HG02623 (cell line): ENCODE measurements at regions not wholly inside any gene's neighbourhood (a gene's known extent, or its start where the extent isn't known, plus 50 kb on each side); places are given as distances from the start of the nearest gene placed in this dataset.

Experiments
- ATAC-seq: cut with Tn5 transposase; IDR thresholded peaks from one replicate; pipeline ENCODE4 v1.9.1; 2021; ENCODE audit warnings: moderate library complexity; ENCODE audit not compliant: unreplicated experiment

DNA sequence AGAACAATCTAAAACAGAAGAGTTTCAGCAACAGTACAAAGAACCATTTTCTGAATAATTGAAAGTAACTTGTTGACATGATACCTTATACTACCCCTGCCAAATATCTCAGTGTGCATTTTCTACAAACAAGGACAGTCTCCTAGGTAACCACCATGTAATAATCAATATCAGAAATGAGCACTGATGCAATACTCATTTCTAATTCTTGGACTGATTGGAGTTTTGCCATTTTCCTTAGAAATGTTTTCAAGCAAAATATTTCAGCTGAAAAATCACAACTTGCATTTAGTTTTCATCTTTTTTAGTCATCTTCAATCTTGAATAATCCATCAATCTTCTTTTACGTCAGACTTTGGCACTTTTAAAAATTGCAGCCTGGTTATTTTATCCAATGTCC lies 420.2 kb downstream of the CDC14C start:
- ATAC-seq, result no peak

DNA sequence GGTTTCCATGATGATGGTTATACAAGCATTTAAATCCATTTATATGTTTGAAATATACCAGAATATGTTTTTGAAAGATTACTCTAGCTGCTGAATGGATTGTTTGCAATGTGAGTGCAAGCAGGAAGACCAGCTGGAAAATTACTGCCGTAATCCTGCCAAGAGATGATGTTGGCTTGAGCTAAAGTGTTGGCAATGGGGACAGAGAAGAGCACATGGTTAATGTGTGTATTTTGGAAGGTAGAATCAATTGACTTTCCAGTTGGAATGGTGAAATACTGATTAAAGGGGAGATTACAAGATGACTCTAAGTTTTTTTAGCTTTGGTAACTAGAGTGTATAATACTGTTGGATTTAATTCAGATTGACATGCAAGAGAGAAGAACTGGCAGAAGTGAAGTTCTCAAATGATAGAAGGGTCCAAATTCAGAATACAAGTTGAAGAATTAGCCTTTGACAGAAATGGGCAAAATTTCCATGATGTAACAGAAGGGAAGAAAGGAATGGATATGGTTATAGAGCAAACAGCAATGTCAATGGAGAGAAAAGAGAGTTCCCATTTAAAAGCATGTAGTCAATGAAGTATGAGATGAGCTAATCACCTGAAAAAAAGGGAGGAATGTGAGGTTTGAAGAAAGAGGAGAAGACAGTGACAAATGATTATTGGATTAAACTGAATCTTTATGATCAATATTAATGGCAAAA lies 422.0 kb downstream of the CDC14C start:
- no peak for ATAC-seq

DNA sequence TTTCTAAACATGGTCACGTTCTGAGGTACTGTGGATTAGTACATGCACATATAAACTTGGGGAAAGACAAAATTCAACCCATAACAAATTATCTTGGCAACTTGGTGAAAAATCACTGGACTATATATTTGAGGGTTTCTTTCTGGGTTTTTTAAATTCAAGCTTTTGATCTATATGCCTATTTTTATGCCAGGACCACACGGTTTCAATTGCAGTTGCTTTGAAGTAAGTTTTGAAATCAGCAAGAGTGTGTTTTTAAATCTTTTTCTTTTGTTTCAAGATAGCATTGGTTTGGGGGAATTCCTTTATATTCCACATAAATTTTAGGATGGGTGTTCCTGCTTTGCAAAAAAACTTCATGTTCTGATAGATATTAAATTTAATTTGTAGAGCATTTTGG lies 406.4 kb upstream of the VWC2 start:
- ATAC-seq, result no peak

DNA sequence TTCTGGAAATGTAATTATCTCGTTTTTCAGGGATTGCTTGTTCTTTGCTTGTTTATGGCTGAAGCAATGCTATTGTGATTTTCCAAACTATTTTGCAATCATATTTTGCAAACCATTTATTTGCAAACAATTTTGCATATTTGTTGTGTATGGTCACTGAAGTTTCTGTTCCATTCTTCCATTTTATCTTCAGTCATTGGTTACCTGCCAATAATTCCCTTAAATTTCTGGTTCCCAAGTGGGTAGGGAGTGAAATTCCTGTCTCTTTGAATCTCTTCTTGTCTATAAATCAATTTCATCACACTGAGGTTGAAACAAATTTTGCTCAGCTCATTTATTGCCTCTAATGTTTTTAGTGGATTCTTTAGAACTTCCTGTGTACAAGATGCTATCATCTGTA lies 401.7 kb upstream of the VWC2 start:
- ATAC-seq, result no peak

DNA sequence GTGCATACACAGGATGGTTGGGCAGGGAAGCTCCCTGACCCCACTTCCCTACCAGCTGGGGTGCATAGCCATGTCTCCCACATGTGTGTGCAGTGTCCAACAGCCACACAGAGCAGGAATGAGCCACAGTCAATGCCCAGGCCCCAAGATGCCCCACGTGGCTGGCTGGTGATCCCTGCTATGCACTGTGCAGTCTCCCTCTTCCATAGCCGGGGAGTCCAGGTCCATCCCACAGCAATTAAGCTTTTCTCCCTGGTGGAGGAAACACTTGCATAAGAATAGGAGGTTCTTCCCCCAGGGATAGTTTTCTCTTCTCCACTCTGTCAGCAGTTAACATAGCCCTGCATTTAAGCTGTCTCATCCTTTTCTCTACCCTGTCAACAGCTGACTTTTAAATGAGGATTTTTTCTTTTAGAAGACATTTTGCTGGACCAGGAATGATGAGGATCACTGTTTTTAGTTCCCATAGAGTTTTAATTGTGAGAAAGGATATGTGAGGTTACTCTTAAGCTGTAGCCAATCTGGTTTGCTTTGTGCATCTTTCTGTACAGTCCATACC lies 396.5 kb upstream of the VWC2 start:
- no peak for ATAC-seq

DNA sequence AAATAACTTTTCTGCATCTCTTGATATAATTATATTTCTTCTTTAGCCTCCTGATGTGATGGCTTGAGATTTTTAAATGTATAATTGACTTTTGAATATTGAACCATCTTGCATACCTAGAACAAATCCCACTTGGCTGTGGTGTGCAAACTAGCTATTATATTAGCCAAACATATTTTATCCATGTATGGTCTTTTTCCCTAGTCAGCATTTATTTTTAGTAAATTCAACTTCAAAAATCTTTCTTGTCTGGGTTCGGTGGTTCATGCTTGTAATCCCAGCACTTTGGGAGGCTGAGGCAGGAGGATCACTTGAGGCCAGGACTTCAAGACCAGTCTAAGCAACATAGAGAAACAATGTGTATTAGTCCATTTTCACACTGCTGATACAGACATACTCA lies 386.6 kb upstream of the VWC2 start:
- ATAC-seq, result no peak

DNA sequence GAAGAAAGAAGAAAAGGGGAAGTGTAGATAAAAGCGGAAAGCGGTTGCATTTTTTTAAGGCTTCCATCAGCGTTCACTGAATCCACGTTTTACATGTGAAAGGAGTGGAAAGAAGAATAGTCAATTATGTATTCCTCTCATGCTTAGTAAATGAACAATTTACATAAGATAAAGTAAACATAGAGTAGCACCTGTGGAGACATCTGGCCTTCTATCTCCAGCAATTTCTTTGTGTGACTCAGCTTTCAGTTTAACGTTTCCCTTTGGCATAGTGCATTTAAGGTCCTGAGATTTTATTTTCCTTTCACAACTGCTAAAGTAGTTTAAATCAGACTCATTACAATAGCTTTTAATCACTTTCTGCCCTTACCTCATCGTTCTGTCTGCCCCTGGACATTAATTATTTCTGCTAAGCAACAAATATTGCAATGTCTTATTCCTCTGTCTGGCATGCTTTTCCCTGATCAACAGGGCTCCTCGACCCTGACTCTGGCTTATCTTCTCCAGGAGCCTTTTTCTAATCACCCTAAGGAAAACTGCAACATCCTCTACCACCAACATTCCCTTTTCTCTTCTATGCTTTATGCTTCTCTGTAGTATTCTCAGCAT lies 383.5 kb upstream of the VWC2 start:
- ATAC-seq, result no peak

DNA sequence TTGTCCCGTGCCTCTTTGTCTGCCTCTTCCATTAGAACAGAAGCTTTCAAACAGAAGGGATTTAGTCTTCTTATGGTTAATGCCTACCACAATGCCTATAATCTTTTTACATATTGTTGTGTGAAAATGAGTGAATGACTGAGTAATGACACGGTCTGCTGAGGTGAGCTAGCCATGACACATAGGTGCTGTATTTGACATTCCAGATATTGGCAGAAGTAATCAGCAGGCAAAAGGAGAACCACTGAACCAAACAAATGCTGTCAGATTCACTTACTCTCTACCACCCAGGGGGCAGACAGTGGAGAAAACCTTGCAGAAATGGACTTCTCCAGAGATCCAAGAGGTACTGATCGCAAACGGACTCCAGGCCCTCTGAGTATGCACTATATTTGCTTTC lies 377.2 kb upstream of the VWC2 start:
- no peak for ATAC-seq

DNA sequence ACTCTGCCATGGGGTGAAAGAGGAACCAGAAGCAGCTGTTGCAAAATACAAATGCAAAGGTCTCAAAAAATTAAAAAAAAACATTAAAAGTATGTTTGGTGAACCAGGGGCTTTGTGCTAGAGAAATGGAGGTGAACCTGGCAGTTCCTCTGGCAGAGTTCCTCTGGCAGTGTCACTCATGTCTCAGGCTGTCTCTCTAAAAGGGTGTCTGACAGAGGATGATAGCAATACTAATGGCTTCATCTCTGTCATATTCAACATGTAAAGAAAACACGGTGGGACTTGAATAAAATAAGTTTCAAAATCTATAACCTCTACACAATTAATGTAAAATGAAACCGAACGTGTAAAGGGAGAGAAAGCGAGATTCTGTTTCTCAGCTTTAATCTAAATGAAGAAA lies 375.7 kb upstream of the VWC2 start:
- ATAC-seq, result no peak

DNA sequence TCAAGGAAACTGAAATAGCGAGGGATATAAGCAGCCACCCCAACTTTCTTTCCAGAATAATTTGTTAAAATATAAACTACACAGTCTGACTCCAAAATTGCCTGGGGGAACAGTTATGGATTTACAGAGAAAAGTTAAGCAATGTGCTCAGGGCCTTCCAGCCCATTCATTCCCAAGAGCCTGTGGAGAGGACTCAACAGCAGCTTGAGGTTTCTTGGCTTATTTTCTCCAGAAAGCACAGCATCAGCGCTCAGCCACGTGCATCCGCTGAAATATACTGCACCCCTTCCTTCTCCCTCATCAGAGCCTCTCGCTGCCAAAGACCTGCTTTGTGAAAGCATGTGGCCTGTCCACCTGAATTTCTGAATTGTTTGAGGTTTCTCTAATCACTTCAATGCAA lies 375.2 kb upstream of the VWC2 start:
- no peak for ATAC-seq

DNA sequence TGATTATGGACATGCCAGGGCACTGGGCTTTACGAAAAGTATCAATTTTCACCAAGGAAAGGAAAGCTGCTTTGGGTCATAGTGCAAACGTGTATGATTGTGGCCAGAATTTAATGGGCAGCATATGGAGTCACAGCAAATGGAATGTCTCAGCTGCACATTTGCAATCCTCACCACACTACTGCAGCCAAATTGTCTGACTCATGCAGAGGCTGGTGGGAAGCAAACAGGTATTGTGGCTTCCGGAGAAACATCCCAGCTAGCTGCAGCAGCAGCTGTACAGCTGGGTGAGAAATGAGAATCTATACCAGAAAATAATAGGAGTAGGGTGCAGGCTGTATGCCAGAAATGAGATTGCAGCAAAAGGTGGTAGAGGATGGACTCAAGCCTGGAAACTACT lies 374.7 kb upstream of the VWC2 start:
- no peak for ATAC-seq

DNA sequence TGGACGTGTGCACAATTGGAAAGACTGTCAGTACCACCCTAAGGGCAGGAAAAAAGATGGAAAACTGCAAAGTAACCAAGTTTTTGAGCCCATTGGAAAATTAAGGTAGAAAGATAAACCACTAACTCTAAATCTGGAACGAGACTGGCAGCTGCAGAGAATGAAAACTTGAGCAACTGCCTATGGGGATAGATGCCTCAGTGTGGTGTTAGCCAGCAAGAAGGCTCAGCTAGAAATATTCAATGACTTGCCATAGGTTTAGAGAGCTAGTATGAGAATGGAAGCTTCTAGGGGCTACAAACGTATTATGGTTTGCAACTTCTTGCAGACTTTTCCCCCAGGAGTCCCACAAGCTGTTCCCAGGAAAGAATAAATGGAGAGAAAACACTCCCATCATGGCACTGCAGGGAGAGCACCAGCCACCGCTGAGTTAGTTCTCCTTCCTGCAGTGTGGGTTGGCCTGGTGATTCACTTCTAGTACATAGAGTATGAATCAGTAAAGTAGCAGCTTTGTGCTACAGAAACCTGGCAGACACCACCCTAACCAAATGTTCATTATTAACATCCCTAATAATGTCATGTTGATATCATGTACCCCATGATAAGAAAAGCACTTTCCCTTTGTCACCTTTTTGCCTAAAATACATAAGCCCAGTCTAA lies 372.4 kb upstream of the VWC2 start:
- no peak for ATAC-seq

DNA sequence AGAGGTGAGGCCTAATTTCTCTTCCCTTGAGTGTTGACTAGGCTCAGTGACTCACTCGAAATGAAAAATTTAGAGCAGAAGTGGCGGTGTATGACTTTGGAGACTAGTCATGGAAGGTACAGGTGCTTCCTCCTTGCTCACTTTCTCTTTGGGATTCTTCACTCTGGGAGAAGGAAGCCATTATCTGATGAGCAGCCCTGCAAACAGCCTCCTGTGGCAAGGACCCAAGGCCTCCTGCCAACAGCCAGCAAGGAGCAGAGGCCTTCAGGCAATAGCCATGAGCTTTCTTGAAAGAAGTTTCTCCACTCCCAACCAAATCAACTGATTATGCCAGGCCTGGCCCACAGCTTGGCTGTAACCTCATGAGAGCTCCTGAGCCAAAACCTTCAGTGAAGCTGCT lies 369.6 kb upstream of the VWC2 start:
- no peak for ATAC-seq

DNA sequence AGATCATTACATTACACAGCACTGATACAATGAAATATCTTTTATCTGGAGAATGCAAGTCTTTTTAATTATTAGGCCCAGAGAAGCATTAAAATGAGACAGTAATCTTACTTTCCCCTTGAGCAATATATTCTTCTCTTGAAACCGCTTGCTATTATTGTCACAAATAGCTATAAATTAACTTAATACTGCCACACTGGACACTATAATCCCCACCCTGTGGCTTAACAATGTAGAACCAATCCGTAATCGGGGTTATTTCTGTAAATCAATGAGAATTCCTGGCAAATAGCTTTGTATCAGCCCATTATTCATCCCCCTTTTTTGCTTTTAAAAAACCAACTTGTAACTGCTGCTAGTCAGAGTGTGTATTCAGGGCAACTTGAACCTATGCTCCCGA lies 366.2 kb upstream of the VWC2 start:
- no peak for ATAC-seq

DNA sequence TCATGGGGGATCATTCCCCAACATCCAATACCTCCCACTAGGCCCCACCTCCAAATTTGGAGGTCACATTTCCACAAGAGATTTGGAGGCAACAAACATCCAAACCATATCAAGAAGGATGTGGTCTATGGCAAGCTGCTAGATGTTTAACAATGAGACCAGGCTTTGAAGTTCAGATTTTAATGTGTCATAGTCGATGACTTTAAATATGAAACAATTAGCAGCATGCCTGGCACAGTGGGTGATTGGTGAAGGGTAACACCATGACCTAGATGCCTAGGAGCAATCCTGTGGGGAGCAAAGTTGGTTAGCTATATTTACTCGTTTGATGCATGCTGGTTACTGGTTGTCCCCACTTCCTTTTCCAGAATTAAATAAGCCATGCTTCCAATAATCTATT lies 356.4 kb upstream of the VWC2 start:
- ATAC-seq, result no peak

DNA sequence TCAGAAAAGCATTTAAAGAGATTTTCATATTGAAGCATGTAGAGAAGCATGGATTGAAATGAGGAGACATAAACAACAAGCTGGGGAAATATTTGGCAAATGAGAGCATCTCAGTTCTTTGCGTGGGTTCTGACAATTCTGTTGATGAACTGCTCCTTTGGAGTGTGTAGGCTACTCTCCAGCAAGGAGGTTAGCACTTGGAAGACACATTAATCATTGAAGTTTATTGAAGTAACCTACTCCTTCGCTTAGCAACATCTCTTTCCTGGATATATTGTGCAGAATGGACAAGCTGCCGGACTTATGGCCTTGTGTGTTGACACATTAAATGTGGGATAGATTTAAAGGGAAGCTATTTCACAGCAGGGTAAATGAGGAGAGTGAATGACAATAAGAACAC lies 354.5 kb upstream of the VWC2 start:
- ATAC-seq, result no peak

DNA sequence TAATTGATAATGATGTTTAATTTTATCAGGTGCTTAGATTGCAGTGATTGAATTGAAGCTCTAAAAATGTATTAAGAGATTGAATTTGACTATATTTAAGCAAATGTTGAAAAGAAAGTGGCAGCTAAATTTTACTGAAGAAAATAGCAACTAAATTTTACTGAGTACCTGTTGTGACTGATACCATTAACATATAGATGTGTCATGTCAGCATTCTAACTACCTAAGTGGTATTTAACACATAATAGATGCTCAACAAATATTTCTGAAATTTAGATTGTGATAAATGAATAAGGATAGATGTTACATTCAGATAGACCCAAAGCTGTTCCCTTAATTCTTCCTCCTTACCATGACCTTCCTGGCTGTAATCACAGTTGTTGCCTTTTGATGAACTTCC lies 350.9 kb upstream of the VWC2 start:
- ATAC-seq, result no peak

DNA sequence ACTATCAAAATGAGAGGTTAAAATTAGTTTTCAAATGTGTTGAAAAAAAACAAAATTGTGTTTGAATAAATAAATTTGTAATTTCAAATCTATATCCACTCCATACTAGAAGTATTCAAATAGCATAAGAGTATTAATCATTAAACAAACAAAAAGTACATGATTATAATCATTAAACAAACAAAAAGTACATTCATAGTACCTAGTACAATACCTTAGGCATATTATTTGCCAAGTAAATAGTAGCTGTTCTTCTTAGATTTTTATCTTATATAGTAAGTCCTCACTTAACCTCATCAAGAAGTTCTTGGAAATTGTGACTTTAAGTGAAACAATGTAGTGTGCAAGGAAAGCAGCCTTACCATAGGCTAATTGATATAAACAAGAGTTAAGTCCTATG lies 349.3 kb upstream of the VWC2 start:
- no peak for ATAC-seq

DNA sequence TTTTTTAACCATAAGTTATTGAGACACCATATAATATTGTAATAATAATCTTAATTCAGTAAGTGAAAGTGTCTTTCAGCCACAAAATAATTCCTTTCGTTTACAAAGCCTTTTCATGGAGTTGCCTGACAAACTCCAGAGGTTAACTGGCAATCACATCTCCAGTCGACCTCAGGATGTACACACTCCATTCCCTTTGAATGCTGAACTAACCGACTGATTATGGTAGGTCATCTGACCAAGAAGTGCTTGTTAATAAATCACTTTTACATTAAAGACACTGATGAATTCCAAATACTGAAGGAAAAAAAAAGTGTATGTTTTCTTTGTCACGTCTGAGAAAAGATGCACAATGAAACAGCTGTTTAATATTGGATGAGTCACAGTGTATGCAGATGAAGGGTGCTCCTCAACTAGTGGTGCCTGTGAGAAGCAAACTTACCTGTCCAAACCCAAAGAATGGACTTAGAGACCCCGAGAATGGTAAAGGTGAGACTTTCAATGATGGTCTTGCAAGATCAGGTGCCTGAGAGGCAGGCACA lies 348.1 kb upstream of the VWC2 start:
- ATAC-seq, result no peak

DNA sequence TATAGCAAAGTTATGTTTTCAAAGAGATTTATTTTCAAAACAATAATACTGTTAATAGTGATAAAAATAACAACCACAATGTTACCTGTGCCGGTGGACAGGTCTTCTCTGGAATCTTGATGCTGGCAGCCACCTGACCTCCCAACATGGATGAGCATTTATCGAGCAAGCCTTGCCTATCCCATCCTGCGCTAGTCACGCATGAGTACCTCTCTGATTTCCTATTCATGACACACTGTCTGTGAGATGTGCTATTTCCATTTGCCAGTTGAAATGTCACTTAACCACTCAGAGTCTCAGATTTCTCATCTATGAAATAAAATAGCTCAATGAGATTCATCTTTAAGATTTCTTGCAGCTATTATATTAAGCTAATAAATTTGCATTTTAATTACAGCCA lies 341.2 kb upstream of the VWC2 start:
- ATAC-seq, result no peak

DNA sequence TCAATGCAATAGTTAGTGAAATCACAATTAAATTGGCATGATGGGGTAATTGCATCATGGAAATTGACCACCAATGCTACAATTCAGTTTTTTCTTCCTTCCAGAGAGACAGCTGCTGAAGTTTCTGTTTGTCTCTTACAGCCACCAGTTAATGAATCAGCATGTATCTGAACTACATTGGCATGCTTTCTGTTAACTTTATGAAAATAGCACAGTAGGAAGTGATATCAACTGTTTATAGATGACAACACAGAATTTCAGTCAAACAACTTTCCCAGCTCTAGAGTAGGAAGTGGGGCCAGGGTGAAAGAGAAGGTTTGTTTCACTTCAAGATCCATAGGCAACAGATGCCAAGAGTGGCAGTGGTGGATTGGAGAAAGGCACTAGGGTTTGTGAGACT lies 339.6 kb upstream of the VWC2 start:
- ATAC-seq, result no peak

DNA sequence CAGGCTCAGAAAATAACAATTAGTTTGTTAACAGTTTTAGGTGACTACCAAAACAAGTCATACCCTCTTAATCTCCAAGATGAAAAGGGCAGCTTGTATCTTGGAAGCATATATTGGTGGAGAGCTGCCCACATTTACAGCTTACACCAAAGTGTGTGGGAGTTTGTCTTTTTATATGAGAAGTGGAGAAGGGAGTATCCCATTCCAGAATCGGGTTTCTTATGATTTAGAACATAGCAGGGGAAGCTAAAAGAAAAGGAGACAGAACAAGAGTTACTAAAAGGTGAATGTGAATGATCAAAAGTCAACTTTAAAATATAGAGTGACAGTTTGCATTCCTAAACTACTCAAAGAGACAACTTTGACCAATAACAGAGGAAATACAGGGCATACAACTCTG lies 338.6 kb upstream of the VWC2 start:
- ATAC-seq, result no peak
